SK-N-SH treated with all-trans-retinoic acid at 6 μM for 48 hours (cell line): ENCODE measurements at regions not wholly inside any gene's neighbourhood (a gene's known extent, or its start where the extent isn't known, plus 50 kb on each side); places are given as distances from the start of the nearest gene placed in this dataset.

Experiments used
- ATAC-seq: fragments of 200-7000 bp; cut with Tn5 transposase; 3 replicates; pipeline ENCODE4 v1.9.1; 2020; ENCODE audit warnings: mild to moderate bottlenecking, moderate library complexity
- ARNTL ChIP-seq: fragments of 450-650 bp; formaldehyde crosslinking; IDR thresholded peaks from 2 replicates; pipeline ENCODE4 v1.5.0; 2020; ENCODE audit warnings: low read depth, mild to moderate bottlenecking, moderate library complexity, borderline replicate concordance
- BACH2 ChIP-seq: fragments of 250-450 bp; sonication (Bioruptor Pico); IDR thresholded peaks from 2 replicates; pipeline ENCODE4 v1.9.0; 2021; ENCODE audit warnings: mild to moderate bottlenecking, borderline replicate concordance
- CSDC2 ChIP-seq: fragments of 250-450 bp; sonication (Bioruptor Pico); IDR thresholded peaks from 2 replicates; pipeline ENCODE4 v1.5.0; 2020; ENCODE audit warnings: mild to moderate bottlenecking, moderate library complexity
- ISL1 ChIP-seq: fragments of 250-450 bp; sonication (Bioruptor Pico); IDR thresholded peaks from 2 replicates; pipeline ENCODE4 v2.1.2; 2022; ENCODE audit warnings: mild to moderate bottlenecking, moderate library complexity
- POU6F1 ChIP-seq: fragments of 250-450 bp; sonication (Bioruptor Pico); IDR thresholded peaks from 2 replicates; pipeline ENCODE4 v1.8.0; 2021; ENCODE audit warnings: low read depth, mild to moderate bottlenecking, moderate library complexity, borderline replicate concordance
- RARB ChIP-seq: fragments of 250-450 bp; sonication (Bioruptor Pico); IDR thresholded peaks from 2 replicates; pipeline ENCODE4 v1.8.0; 2021; ENCODE audit warnings: mild to moderate bottlenecking, moderate library complexity
- SNAI2 ChIP-seq: fragments of 250-450 bp; sonication (Bioruptor Pico); IDR thresholded peaks from 2 replicates; pipeline ENCODE4 v1.5.0; 2020; ENCODE audit warnings: mild to moderate bottlenecking, moderate library complexity
- TCF4 ChIP-seq: fragments of 250-450 bp; sonication (Bioruptor Pico); IDR thresholded peaks from 2 replicates; pipeline ENCODE4 v1.8.0; 2021; ENCODE audit warnings: mild to moderate bottlenecking, moderate library complexity, borderline replicate concordance
- TOX ChIP-seq: fragments of 250-450 bp; sonication (Bioruptor Pico); IDR thresholded peaks from 2 replicates; pipeline ENCODE4 v1.8.0; 2021; ENCODE audit warnings: mild to moderate bottlenecking, moderate library complexity, borderline replicate concordance
- ZFP3 ChIP-seq: fragments of 250-450 bp; sonication (Bioruptor Pico); IDR thresholded peaks from 2 replicates; pipeline ENCODE4 v1.5.0; 2020; ENCODE audit warnings: mild to moderate bottlenecking, moderate library complexity
- ZFP30 ChIP-seq: fragments of 450-650 bp; formaldehyde crosslinking; IDR thresholded peaks from 2 replicates; pipeline ENCODE4 v1.5.0; 2022; ENCODE audit warnings: mild to moderate bottlenecking, moderate library complexity
- ZNF8 ChIP-seq: fragments of 450-650 bp; formaldehyde crosslinking; IDR thresholded peaks from 2 replicates; pipeline ENCODE4 v1.5.0; 2020; ENCODE audit warnings: mild to moderate bottlenecking, moderate library complexity
- TF ChIP-seq, protein P1 (sequence below): fragments of 250-450 bp; sonication (Bioruptor Pico); IDR thresholded peaks from 2 replicates; pipeline ENCODE4 v1.5.0; 2020; ENCODE audit warnings: mild to moderate bottlenecking, moderate library complexity
- TF ChIP-seq, protein P2 (sequence below): fragments of 250-450 bp; sonication (Bioruptor Pico); IDR thresholded peaks from 2 replicates; pipeline ENCODE4 v1.5.1; 2020; ENCODE audit warnings: low read depth, mild to moderate bottlenecking, moderate library complexity
- TF ChIP-seq, protein P3 (sequence below): fragments of 250-450 bp; sonication (Bioruptor Pico); IDR thresholded peaks from 2 replicates; pipeline ENCODE4 v1.5.1; 2021; ENCODE audit warnings: mild to moderate bottlenecking, moderate library complexity

GRCh38 chr5:129372025-129372424, 88.1 kb upstream of the ADAMTS19 start (continued):
- TF ChIP-seq, protein P1, sequence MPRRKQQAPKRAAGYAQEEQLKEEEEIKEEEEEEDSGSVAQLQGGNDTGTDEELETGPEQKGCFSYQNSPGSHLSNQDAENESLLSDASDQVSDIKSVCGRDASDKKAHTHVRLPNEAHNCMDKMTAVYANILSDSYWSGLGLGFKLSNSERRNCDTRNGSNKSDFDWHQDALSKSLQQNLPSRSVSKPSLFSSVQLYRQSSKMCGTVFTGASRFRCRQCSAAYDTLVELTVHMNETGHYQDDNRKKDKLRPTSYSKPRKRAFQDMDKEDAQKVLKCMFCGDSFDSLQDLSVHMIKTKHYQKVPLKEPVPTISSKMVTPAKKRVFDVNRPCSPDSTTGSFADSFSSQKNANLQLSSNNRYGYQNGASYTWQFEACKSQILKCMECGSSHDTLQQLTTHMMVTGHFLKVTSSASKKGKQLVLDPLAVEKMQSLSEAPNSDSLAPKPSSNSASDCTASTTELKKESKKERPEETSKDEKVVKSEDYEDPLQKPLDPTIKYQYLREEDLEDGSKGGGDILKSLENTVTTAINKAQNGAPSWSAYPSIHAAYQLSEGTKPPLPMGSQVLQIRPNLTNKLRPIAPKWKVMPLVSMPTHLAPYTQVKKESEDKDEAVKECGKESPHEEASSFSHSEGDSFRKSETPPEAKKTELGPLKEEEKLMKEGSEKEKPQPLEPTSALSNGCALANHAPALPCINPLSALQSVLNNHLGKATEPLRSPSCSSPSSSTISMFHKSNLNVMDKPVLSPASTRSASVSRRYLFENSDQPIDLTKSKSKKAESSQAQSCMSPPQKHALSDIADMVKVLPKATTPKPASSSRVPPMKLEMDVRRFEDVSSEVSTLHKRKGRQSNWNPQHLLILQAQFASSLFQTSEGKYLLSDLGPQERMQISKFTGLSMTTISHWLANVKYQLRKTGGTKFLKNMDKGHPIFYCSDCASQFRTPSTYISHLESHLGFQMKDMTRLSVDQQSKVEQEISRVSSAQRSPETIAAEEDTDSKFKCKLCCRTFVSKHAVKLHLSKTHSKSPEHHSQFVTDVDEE: no peak
- TF ChIP-seq POU6F1 (CRISPR knock-in tag): no peak

DNA sequence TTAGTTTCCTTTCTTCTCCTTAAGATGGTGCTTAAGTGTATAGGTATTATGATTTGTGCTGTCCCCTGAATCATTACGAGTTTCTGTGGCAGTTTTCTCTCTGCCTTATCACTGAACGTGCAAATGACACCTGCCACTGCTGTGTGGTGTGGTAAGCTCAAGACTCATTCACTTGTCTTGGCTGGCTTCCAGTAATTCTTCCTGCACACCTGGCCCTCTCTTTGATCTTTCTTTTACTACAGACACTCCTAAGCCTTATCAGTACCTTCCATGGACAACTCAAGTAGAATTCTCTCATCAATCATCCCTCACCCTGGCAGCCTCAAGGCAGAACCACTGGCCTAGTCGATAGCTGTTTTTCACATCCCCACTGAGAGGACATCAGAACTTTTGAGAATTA, 82.6 kb upstream of the ADAMTS19 start:
- ATAC-seq: no peak
- TF ChIP-seq ARNTL (no peak), ZFP3 (CRISPR knock-in tag) (no peak), POU6F1 (CRISPR knock-in tag) (no peak), TOX (CRISPR knock-in tag) (no peak), SNAI2 (no peak), ISL1 (CRISPR knock-in tag) (no peak), ZFP30 (CRISPR knock-in tag) (no peak), ZNF8 (no peak), RARB (CRISPR knock-in tag) (no peak), CSDC2 (CRISPR knock-in tag) (no peak), BACH2 (no peak)
- TF ChIP-seq, protein P2, sequence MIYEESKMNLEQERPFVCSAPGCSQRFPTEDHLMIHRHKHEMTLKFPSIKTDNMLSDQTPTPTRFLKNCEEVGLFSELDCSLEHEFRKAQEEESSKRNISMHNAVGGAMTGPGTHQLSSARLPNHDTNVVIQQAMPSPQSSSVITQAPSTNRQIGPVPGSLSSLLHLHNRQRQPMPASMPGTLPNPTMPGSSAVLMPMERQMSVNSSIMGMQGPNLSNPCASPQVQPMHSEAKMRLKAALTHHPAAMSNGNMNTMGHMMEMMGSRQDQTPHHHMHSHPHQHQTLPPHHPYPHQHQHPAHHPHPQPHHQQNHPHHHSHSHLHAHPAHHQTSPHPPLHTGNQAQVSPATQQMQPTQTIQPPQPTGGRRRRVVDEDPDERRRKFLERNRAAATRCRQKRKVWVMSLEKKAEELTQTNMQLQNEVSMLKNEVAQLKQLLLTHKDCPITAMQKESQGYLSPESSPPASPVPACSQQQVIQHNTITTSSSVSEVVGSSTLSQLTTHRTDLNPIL: no peak
- TF ChIP-seq, protein P1: no peak

DNA sequence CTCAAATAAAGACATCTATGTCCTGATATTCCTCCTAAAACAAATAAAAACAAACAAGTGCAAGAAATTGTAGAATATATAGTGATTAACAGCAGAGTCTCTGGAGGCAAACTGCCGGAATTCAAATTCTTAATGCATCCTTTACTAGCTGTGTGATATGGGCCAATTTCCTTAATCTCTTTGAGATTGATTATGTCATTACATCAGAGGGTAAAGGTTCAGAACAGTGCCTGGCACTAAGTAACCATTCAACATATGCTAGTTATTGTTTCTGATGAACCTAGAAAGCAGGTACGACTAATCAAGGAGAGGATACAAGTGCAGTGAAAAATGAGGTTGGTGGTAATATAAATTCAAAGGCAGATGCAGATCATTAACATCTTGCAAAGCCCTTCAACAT, 81.1 kb upstream of the ADAMTS19 start:
- no peak for ATAC-seq
- TF ChIP-seq TCF4 (CRISPR knock-in tag) (no peak), ARNTL (no peak)
- TF ChIP-seq, protein P3, sequence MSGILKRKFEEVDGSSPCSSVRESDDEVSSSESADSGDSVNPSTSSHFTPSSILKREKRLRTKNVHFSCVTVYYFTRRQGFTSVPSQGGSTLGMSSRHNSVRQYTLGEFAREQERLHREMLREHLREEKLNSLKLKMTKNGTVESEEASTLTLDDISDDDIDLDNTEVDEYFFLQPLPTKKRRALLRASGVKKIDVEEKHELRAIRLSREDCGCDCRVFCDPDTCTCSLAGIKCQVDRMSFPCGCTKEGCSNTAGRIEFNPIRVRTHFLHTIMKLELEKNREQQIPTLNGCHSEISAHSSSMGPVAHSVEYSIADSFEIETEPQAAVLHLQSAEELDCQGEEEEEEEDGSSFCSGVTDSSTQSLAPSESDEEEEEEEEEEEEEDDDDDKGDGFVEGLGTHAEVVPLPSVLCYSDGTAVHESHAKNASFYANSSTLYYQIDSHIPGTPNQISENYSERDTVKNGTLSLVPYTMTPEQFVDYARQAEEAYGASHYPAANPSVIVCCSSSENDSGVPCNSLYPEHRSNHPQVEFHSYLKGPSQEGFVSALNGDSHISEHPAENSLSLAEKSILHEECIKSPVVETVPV: no peak

DNA sequence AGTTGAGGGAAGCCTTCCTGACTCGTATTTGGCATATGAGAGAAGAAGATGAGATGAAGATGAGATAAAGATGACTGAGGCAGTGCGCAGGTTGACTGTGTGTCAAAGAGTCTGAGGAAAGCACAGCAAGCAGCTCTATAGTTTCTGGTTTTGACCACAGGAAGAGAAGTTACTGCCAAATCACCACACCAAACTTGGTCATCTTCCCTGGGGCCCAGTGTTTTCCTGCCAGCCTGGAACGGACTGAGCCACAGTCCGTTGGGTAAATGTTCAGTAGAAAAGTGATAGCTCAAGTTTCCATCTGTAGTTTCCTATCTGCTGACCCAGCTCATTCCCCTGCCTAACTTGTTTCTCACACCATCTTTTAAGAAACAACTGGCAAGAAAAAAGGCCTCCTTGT, 80.7 kb upstream of the ADAMTS19 start:
- TF ChIP-seq ISL1 (CRISPR knock-in tag) (no peak), ZNF8 (no peak)
- ATAC-seq: no peak
